Caki2 (cell line): ENCODE measurements at regions not wholly inside any gene's neighbourhood (a gene's known extent, or its start where the extent isn't known, plus 50 kb on each side); places are given as distances from the start of the nearest gene placed in this dataset.

Source experiments
- DNase-seq: peaks from one replicate; pipeline ENCODE4 v3.0.0-alpha.2; 2015; ENCODE audit warnings: low read depth
- in situ Hi-C: cut with HindIII; loops from 2 replicates; pipeline ENCODE4 v1.10.0; 2016; ENCODE audit warnings: low sequenced_read_pairs, low pct_unique_long_range_greater_than_20kb, mixed read lengths

DNA sequence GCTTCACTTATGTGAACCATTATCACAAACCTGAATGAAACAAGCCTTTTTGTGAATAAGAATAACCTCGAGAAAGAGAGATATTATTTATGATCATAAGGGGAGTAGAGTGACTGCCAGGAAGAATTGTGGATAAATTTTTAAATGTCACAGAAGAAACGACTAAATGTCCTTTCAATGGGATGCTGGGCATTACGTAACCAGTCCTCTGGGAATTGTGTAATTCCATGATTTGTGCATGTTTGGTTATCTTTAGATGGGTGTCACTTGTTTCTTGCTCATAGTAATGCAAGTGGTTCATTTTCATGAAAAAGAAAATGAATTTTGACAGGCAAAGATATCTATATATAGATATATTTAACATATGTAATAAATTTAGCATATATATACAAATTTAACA lies 379.5 kb upstream of the AGTR1 start:
- in situ Hi-C loops: no loop called here
- no peak for DNase-seq

DNA sequence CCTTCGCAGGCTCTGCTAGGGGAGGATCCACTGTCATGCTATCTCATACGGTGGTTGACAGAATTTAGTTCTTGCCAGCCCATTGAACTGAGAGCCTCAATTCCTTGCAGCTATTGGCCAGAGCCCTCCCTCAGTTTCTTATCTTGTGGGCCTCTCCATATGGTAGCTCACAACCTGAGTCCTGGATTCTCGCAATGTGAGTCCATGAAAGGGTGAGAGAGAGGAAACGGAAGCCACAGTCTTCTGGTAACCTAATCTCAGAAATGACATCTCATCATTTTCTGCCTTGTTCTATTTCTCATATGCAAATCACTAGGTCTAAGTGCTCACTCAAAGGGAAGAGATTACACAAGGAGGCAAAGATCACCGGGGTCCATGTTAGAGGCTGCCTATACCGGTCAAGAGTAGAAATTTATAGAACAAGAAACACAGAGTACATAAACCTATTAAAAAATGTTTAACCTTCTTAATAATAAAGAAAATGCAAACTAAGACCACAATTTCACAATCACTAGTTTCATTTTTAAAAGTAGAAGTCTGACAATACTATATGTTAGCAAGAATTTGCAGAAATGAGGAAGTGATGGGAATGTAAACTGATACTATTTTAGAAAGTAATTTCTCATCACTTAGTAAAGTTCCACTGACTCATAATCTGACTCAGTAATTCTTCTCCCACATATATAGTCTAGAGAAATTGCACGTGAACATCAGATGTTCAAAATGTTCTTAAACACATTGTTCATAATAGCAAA lies 378.4 kb upstream of the AGTR1 start:
- peak; percentile 12 for DNase-seq
- in situ Hi-C loops: no loop called here

DNA sequence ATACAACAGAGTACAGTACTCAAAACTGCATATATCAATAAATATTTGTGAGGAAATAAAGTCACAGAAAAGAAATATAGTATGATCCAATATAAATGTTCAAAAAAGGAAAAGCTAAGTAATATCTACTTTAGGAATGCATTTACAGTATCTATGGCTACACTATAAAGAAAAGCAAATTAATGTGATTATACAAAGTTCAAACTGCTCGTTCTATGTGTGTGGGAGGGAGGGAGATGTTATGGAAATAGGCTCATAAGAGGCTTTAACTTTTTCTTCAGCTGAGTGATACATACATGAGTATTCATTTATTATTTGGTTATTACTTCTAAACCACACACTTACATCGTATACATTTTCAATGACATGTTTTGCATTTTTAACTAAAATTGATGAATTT lies 377.7 kb upstream of the AGTR1 start:
- in situ Hi-C loops: no loop called here
- no peak for DNase-seq

DNA sequence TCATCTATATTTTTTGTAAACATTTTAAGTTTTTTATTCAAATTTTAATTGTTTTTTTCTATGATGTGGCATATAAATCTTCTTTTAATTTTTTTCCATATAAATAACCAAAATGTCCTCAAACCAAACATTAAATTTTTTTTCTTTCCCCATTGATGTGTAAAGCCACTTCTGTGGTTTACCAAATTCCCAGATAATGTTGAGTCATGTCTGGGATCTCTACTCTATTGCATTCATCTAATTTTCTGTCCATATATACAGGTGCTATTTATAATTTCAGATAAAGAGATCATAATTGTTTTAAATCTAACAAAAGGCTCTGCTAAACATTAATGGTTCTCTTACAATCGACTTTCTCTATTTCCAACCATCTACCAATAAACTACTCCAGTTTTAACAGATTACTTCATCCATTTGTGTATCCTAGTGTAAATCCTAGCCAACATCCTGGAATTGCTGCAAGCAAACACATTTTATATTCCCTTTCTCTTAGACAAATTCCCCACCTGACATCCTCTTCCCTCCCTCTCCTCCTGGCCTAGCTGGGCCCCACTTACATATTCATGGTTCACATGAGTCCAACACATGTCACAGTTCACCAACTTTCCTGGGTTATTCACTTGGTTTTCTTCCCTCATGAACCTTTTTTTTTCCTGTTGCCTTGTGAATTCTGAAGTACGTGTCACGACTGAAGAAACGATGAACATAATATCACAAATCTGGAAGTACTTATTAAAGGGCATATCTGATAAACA lies 368.0 kb upstream of the AGTR1 start:
- peak; percentile 71 for DNase-seq
- in situ Hi-C loops: no loop called here

DNA sequence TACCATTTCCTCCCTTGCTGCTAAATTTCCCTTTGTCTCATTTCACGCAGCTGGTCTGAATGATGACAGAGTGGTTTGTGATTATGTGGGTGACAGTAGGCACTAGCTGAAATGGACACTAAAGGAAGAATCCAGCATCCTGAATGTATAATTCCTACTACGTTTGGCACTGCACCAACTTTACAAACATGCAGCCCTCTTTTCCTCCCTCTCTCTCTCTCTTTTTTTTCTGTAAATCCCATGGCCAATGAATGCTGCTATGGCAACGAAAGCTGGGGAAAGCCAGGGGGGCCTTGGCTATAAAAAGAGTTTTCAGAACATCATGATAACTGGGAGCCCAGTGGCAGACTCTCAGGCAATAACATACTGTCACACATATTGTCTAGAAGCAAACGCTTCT lies 367.2 kb upstream of the AGTR1 start:
- in situ Hi-C loops: no loop called here
- no peak for DNase-seq

DNA sequence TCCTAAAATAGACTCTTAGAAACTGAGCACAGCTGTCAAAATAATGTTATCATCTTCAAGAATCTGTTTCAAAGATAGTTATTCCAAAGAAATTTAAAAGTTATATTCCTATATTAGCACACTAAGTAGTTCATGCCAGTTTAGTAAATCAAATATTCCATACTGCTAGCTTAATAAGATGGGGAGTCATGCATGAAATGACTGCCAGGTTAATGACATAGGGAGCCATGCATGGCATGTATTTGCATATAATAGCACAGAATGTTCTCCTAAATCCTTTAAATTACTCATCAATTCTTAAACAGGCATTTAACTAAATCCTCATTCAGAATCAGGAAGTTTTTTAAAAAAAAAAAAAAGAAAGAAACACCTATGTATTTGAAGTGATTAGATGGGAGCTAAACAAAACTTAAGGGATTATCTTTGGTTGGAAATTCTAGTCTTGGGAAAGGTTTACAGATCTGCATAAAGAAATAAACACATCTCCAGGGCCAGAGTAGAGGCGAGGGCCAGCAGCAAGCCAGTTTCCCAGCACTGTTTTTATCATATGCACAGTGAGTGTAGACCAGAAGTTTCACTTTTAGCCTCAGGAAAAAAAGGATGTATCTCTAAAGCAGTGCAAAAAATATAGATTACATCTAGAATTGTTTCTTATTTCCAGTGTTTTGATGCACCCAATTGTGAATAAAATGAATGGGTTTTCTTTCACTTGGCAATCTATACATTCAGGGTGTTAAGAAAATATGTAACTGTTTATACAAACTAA lies 366.4 kb upstream of the AGTR1 start:
- DNase-seq: no peak
- in situ Hi-C loops: no loop called here

DNA sequence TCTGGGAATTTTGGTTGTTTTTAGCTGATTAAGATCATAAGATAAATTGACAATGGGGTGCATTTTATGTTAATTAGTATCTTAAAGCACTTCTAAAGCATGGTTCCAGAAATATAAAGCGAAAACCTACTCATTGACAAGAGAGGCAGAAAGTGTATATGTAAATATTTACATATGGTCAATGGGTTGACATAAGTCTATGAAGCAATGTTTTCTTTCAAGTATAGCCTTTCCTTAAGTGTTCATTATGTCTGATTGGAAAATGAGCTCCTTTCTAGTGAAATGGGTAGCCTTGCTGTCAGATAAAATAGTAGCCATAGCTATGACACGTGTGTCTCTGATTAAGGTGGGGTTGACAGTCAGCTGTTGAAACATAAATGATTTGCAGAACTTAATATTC lies 365.2 kb upstream of the AGTR1 start:
- in situ Hi-C loops: no loop called here
- no peak for DNase-seq

DNA sequence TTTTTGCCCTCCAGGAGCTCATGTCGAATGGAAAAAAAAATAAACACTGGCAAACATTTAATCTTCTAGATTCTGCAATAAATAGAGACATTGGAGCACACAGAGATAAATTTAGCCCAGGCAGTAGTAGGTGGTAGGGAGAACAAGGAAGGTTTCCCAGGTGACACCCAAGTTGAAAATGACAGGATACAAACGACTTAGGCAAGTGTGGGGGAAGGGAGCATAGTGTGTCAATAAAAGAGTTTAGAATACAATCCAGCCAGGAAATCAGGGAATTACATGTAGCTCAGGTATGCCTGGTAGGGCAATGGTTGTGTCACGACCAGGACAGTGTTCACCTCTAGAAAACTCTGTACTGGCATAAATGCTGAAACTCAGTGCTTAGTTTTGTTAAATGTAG lies 364.6 kb upstream of the AGTR1 start:
- peak; percentile 89 for DNase-seq
- in situ Hi-C loops: no loop called here

DNA sequence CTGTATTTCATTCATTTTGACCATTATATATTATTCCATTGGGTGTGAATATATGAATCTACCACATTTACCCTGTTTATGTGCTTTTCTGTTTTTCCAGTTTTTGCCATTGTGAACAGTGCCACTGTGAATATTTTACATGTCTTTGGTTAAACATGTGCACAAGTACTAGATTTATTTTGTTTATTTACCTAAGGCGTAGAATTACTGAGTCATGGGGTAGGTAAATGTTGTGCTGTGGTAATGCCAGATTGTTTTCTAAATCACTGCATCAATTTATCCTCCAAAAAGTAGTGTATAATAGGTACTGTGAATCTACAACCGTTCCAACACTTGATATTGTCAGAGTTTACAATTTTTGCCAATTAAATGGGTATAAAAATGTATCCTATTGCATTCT lies 362.1 kb upstream of the AGTR1 start:
- in situ Hi-C loops: no loop called here
- DNase-seq: no peak

DNA sequence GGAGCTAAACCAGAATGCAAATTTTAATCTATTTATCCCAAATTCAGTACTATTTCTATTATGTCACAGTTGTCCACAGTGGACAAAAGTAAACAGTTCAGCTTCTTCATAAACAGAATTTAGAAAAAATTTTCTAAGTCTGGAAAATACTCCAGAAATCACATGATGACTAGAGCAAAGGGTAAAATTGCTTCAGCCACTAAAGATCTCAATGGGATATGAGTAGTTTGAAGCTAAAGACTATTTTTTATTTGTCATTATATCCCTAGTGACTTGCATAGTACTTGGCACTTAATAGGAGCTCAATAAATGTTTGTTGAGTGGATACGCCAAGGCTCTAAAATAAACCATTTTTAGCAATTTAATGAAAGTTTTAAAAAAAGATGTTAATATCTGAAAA lies 354.3 kb upstream of the AGTR1 start:
- no peak for DNase-seq
- in situ Hi-C loops: no loop called here

DNA sequence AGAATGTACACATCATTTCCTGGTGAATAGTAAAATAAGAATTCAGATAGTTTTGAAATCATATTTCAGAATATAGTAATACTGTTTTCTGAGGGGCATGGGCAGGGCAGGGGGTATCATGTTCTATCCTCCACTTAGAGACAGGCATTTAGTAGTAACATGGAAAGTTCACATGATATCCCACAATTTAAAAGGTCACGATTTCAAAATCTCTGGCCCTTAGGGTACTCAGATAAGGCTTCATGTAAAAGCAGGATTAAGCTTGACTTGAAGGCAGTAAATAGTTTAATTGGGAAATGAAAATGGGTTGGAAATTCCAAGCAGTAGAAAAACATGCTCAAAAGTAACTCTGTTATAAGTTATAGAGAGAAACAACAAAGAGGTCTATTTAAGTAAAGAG lies 353.2 kb upstream of the AGTR1 start:
- in situ Hi-C loops: no loop called here
- no peak for DNase-seq

DNA sequence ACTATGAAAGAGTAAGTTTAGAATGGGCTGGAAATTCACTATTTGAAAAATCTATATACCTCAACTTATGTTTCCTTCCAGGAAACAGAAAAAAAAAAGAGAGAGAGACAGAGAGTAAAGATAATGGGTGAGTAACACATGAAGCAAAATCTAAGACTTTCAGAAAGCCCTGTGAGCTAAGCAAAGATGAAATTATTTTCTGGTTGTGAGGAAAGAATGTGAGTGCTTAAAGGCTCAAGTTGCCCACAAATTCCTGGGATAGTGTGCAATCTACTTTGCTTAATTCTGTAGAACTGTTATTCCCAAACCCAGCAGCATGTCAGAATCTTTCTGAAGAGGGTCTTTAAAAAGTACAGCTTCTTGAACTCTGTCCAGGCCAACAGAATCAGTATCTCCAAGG lies 337.7 kb upstream of the AGTR1 start:
- in situ Hi-C loops: no loop called here
- no peak for DNase-seq

DNA sequence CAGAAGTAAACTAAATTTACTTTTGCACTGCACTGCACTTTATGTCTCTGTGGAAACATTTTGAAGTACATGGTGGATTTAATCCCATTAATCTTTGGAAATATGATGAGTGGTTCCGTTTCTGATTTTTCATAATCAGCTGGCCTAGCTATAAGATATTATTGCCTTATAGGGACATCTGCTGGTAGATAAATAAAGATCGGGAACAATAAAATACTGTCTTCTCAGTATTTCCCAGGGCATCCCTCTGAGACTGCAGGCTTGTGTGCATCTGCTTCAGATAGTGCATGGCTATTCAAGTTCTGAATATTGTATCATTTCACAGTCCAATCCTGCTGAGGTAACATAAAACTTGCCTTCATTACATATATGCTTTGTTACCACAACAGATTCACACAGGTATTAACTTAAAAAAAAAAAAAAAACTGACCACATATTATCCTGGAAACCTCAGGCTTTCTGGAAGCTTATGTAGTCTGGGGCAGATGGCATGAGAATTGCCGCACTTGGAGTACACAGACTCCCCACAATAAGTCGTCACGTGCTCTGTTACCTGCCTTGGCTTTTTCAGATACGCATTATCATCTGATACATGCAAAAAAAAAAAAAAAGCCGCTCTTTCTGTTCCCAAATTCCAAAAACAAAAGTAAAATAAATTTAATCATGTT lies 330.8 kb upstream of the AGTR1 start:
- DNase-seq: peak; percentile 3
- in situ Hi-C loops: no loop called here

DNA sequence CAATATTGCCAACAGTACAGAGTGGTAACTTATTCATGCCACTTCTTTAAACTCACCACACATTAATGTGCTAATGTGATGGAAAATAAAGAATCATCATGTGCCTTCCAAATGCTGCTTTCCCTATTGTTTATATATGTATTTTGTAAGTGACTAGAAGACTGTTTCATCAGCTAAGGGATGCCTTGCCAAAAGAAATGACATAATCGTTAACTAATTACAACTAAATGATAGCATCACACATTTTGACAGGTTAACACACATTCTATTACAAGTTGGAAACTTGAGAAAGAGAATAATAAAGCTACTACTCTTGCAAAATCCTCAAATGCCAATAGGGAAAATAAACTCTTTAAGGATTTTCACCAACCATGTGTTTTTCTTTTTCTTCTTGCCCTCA lies 329.9 kb upstream of the AGTR1 start:
- DNase-seq: no peak
- in situ Hi-C loops: no loop called here

DNA sequence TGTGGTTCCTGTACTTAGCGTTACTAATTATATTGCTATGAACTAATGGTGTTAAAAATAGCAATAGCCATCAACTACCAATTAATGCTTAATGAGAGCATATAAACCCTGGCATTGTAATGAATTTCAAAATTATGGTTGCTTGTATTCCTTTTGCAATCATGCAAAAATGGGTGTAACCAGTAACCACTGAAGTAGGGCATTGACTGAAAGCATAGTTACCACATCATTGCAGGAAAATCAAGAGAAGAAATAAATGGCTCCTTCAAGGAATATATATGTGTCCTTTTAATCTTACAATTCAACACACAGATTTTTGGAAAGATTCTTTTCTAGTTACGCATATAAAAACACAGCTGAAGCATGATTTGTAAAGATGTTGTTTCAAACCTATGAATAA lies 328.3 kb upstream of the AGTR1 start:
- in situ Hi-C loops: no loop called here
- no peak for DNase-seq

DNA sequence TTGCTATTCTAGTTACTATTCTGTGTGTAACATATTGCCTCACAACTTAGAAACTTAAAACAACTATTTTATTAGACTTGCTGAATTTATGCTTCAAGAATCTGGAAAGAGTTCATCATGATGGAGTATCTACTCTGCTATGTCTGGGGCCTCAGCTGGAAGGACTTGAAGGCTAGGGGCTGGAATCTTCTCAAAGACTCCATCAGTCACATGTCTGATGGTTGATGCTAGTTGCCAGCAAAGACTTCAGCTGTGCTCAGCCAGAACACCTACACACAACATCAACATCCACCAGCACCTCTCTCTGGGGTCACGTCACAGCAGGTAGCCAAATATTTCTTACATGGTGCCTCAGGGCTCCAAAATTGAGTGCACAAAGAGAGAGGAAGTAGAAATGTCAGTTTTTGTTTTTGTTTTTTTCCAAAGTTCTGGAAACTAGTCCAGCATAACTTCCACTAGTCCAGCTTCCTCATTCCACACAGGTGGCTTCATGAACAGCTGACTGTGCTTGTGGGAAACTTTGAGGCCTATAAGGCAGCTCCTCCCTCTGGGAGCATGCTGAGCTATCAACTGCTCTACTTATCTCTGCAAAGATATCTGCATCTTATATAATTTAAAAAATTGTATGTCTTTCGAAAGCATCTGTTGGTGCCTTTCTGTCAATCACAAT lies 325.4 kb upstream of the AGTR1 start:
- DNase-seq: peak; percentile 18
- in situ Hi-C loops: no loop called here

DNA sequence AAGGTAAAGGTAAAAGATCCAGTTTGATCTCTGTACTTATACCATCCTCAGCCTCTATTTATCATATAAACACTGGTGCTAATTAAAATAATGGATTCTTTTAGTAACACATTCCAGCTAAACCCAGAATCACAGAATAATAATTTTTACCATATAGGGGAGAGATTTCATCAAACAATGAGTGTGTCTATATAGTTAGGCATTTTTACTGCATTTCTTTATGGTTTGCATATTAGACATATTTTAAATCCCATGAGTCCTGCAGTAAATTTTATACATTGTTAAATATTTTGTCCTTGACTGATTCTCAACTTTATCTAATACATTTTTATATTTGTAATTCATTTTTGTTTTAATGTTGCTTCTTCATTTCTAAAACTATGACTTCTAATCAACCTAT lies 323.7 kb upstream of the AGTR1 start:
- in situ Hi-C loops: no loop called here
- no peak for DNase-seq

DNA sequence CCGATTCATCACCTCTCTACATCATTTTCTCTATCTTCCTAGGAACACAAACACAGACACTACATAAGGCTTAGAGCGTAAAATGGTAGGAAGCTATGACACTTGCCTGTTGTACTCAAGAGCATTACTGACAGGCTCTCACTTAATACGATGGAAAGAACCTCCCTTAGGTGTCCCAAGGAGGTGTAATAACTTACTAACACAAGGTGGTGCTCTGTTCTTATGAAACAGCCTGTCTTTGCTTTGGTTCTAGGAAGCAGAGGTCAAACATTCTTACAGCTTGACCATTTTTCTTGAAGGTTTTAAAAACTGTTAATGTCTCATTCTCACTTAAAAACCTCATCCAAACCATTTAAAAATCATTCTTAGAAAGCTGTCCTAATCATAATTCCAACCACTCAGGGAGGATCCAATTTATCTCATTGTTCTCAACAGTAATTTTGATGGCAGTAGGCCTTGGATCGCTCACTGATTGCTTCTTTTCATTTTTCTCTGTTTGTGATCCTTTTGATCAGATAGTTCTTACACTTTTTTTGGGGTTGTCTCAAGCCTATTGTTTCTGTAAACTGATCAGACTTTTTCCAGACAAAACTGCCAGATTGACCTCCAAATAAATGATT lies 317.8 kb upstream of the AGTR1 start:
- in situ Hi-C loops: no loop called here

More for the DNA sequence above, 317.8 kb upstream of the AGTR1 start:
- DNase-seq: peak; percentile 54
